ENCODE measurements at regions not wholly inside any gene's neighbourhood (a gene's known extent, or its start where the extent isn't known, plus 50 kb on each side); places are given as distances from the start of the nearest gene placed in this dataset.

DNA sequence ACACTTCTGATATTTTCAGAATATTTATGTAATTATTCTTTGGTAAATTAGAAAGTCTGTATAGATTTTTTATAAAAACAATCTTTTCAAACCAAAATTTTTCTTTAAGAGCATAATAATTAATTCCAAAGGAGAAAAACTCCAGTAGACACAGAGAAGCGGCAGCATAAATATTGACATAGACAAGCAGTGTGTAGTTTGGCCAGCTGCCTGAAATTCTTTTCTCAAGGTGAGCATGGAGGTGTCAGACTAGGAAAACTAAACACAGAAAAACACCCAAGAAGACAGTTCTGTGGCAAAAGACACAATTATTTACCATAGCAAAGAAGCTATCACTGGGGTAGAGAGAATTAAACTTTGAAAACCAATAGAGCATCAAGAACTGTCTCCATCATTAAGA, 82.4 kb downstream of the KLF6 start:
- no peak for TF ChIP-seq CTCF (IDR thresholded peaks at IDR 0.05; ENCODE audit: low read depth, low read length, missing control alignments)
- no peak overlapping the region for H3K4me3 ChIP-seq (replicated peaks; ENCODE audit: low read depth, low read length)
- no peak for DNase-seq (ENCODE audit: extremely low read depth, low read depth)

- no peak for DNase-seq (ENCODE audit: extremely low read depth, low read depth)
- no peak for TF ChIP-seq CTCF (IDR thresholded peaks at IDR 0.05; ENCODE audit: low read depth, low read length, missing control alignments)
- H3K4me3 ChIP-seq (replicated peaks; ENCODE audit: low read depth, low read length), result no peak overlapping the region
Observed at GRCh38 chr10:3702056-3702546, 82.9 kb downstream of the KLF6 start.

- no peak for TF ChIP-seq CTCF (IDR thresholded peaks at IDR 0.05; ENCODE audit: low read depth, low read length, missing control alignments)
- DNase-seq (ENCODE audit: extremely low read depth, low read depth), result no peak
- H3K4me3 ChIP-seq (replicated peaks; ENCODE audit: low read depth, low read length), result no peak overlapping the region
Observed at GRCh38 chr10:3701491-3701890, 83.5 kb downstream of the KLF6 start.

- DNase-seq (ENCODE audit: extremely low read depth, low read depth), result no peak
- TF ChIP-seq CTCF (IDR thresholded peaks at IDR 0.05; ENCODE audit: low read depth, low read length, missing control alignments), result no peak
Observed at GRCh38 chr10:3700531-3701076, 84.4 kb downstream of the KLF6 start.

GRCh38 chr10:3699916-3700315, 85.1 kb downstream of the KLF6 start:
- TF ChIP-seq CTCF (IDR thresholded peaks at IDR 0.05; ENCODE audit: low read depth, low read length, missing control alignments), result no peak
- no peak for DNase-seq (ENCODE audit: extremely low read depth, low read depth)
- no peak overlapping the region for H3K4me3 ChIP-seq (replicated peaks; ENCODE audit: low read depth, low read length)

More at GRCh38 chr10:3700531-3701076, 84.4 kb downstream of the KLF6 start:
- no peak overlapping the region for H3K4me3 ChIP-seq (replicated peaks; ENCODE audit: low read depth, low read length)

- no peak overlapping the region for H3K4me3 ChIP-seq (replicated peaks; ENCODE audit: low read depth, low read length)
- no peak for DNase-seq (ENCODE audit: extremely low read depth, low read depth)
- TF ChIP-seq CTCF (IDR thresholded peaks at IDR 0.05; ENCODE audit: low read depth, low read length, missing control alignments), result no peak
Observed at GRCh38 chr10:3698312-3698711, 86.7 kb downstream of the KLF6 start.

DNA sequence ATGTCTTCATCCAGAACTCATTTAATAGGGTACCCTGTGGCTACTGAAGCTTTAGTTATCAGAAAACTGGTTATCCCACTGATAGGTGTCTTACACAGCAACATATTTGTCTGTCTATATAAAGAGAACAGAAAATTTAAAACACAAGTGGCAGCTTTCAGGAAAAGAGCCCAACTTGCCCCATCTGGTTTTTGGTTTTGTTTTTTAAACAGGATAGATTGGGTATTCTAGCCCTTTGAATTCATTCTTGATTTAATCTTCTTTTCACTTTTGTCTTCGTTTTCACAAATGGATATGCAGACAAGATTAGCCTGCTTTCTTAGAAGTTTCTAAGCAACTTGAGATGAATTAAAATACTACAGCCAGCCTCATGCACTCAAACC, 91.3 kb downstream of the KLF6 start:
- H3K4me3 ChIP-seq (replicated peaks; ENCODE audit: low read depth, low read length), result no peak overlapping the region
- no peak for DNase-seq (ENCODE audit: extremely low read depth, low read depth)
- no peak for TF ChIP-seq CTCF (IDR thresholded peaks at IDR 0.05; ENCODE audit: low read depth, low read length, missing control alignments)
